22Rv1 (cell line): ENCODE measurements at regions not wholly inside any gene's neighbourhood (a gene's known extent, or its start where the extent isn't known, plus 50 kb on each side); places are given as distances from the start of the nearest gene placed in this dataset.

ENCODE experiments used
- CTCF ChIP-seq: fragments of 450-650 bp; IDR thresholded peaks from 2 replicates; pipeline ENCODE4 v1.5.1; 2017; ENCODE audit warnings: mild to moderate bottlenecking
- ZFX ChIP-seq: fragments of 450-650 bp; IDR thresholded peaks from 2 replicates; pipeline ENCODE4 v1.6.1; 2017; ENCODE audit warnings: antibody characterized with exemption, borderline replicate concordance

GRCh38 chr16:66136841-66137240 lies 229.7 kb upstream of the CDH5 start:
- TF ChIP-seq CTCF (no peak), ZFX (no peak)
